T1000 (cell line): ENCODE measurements at regions not wholly inside any gene's neighbourhood (a gene's known extent, or its start where the extent isn't known, plus 50 kb on each side); places are given as distances from the start of the nearest gene placed in this dataset.

Experiments used
- DNase-seq: peaks from one replicate; lab custom pipeline; 2025; ENCODE audit warnings: mixed read lengths; lab: John Stamatoyannopoulos, UW

DNA sequence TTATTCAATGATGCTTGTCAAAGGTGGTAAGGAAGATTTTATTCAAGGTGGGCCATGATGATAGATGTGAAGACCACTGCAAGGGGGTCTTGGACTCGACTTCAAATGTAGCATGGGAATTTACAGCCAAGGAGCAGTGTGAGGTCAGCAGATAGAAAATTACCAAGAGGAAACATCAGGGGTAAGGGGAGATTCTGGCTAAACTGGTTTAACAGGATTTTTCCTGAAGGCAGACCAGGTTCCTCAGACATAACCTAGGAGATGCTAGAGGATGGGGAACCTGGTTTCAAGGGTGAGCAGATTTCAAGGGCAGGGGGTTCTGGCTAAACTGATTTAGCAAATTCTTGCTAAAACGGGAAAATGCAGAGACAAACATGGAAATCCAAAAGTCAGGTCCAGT is 464.9 kb downstream of the TAFA4 start:
- DNase-seq = no peak

DNA sequence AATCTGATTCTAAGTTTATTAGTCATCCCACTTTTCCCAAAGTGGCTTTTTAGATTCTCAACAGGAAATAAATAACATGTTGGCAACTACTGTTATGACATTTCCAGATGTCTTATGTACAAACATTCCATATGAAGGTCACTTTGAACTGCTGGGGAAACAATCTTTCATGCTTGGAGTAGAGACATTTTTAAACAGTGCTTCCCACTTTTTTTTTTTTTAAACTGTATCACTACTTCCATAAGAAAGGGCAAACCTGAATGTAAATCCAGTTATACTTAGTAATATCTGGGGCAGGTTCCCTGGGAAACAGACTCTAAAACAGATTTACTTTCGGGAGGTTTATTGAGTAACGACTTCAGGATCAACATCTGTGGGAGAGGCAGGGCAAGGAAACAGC is 473.8 kb downstream of the TAFA4 start:
- DNase-seq = no peak

DNA sequence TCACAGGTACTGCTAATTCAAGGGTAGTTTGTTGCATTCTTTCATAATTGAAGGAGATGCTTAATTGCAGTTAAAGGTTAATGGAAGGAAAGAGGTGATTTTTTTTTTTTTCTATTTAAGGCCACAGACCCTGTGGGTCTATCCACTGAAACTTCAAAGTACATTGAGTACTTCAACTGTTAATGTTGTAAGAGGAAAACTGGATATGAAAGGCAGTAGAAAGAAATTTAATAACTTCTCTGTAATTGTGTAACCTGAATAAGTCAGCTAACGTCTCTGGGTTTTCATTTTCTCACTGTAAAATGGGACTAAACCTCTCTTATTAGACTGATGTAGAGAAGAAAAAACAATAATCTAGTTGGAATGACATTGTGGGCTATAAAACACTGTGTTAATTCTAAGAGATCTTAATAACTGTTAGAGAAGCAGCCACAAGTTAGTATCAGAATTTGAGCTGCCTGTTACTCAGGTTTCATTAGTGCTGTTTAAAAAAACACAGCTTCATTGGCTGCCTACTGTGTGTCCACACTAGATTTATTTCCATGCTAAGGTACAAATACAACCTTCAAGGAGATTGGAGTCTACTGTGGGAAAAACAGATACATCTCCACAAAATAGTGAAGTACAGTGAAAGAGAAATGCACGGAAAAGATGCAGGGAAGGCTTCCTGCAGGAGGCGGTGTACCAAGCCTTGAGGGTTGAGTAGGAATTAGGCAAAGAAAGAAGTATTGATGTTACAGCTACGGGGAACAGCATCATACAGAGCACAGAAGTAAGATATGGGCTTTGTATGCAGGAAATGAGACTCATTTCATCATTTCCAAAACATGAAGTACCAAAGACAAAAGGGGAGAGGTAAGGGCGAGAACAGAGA is 483.6 kb downstream of the TAFA4 start:
- no peak for DNase-seq

DNA sequence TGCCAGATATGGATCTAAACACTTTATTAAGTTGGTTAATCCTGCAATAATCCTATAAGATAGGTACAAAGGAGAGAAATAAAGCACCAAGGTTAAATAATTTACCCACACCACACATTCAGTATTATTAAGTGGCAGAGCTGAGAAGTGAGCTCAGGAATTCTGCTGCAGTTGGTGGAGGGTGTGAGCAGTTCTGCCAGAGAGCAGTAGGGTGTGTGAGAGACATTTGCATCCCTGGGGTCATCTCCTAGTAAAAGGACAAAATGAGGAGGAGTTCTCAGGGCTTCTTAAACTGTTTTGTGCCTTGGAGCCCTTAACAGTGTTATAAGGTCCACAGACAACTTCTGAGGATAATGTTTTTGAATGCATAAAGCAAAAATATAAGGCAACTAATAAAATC is 484.5 kb downstream of the TAFA4 start:
- no peak for DNase-seq

DNA sequence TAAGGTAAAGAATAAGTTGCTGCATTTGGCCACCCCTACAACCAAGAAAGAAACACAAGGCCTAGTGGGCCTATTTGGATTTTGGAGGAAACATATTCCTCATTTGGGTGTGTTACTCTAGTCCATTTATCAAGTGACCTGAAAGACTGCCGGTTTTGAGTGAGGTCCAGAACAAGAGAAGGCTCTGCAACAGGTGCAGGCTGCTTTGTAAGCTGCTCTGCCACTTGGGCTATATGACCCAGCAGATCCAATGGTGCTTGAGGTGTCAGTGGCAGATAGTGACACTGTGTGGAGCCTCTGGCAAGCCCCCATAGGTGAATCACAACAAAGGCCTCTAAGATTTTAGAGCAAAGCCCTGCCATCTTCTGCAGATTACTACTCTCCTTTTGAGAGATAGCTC is 491.3 kb downstream of the TAFA4 start:
- no peak for DNase-seq

DNA sequence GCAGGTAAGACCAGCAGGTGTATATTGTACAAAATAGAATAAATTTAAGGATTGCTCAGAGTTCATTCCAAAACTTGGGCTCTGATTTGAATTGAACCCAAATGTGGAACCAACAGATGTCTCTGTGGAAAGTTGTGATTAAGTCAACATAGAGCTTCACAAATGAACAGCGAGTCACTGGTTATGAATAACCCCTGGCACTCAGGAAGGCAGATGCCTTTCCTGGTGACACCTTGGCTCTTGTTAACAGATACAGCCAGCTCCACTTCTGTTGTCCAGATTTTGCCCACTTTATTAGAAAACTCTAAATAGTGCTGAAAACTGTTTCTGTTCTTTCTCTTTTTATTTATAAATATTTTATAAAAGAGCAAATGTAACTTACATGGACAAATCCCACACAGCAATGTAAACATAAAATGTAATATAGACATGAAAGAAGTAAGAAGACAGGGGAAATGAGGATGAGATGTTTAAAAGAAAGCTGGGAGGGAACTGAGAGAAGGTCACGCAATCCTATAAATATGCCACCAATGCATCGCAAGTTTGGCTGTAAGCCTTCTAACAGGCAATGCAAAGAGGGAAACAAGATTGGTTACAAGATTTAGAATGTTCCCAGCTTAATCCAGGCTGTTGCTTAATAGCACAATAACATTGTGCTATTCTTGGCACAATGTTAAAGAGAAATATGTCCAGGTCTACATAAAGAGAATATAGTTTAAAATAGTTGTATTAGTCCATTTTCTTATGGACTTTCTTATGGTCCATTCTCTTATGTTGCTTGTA is 495.5 kb downstream of the TAFA4 start:
- DNase-seq = no peak

DNA sequence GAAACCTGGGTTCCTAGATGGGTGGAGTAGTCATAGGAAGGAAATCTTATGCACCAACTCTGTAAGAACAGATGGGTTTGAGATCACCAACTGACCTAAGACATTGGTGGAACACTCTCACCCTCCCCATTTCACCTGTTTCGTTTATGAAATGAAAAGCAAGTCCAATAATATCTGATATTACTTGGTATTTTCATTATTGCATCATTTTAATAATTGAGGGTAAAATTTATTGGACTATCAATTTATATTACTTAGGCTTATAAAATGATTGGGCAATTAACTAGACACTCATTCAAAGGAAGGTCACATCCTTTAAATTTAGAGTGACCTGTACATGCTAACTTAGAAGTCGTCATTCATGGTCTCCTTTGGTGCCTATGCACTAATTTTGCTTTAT is 503.9 kb downstream of the TAFA4 start:
- no peak for DNase-seq

DNA sequence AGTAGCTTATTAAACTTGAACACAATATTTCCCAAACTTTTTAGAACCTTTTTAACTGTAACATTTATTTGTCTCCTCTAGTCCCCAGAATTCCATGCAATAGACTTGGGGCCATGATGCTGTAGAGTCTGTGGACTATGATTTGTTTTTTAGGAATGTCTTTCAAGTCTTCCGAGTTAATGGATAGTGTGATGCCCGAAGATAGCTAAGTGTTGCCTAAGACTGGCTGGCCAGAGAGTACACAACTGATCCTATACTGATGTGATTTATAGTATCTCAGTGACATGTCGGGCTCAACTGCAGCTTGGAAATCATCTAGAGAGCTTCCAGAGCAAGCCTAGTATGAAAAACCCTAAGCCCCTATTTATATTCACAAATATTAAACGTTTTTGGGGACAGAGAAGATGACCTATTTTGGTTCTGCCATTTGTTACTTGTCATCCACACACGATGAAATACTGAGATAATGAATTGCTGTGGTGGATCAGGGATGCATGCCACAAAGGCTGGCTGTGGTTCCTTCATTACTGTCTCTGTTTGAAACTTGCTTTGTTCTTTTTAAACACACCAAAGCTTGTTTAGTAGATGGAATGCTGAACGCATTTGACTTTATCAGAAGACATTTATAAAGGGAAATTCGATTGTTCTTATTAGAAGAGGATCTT is 507.4 kb downstream of the TAFA4 start:
- no peak for DNase-seq

DNA sequence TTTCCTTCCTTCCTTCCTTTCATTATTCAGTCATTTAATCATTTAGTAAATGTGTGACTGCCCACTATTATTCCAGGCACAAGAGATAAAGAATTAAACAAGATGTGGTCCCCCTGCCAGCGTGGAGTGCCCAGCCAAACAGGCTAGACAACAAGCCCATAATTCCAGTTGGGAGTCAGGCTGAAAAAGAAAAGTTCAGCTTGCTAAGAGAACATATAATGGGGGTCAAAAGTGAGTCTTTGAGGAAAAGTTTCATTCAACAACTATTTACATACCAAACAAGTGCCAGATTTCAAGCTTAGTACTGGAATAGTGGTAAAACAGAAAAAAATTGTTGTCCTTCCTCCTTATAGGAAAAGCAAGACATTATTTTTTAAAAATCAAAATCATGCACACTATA is 523.7 kb downstream of the TAFA4 start:
- no peak for DNase-seq

DNA sequence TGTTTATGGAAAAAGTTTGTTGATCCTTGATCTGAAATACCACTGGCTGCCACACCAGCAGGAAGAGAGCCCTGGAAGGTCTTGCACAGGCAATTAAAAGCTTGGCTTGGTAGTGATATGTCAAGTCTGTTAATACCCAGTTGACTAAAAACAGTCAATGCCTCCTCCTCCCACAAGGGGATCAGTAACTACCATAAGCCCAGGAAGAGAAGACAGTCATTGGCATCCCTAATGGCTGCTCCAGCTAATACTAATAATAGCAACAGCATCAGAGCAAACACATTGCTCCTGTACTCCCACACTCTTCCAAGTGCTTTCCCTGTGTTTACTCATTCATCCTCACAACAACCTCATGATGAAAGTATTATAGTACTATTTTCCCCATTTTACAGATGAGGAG is 528.6 kb downstream of the TAFA4 start:
- DNase-seq = no peak

DNA sequence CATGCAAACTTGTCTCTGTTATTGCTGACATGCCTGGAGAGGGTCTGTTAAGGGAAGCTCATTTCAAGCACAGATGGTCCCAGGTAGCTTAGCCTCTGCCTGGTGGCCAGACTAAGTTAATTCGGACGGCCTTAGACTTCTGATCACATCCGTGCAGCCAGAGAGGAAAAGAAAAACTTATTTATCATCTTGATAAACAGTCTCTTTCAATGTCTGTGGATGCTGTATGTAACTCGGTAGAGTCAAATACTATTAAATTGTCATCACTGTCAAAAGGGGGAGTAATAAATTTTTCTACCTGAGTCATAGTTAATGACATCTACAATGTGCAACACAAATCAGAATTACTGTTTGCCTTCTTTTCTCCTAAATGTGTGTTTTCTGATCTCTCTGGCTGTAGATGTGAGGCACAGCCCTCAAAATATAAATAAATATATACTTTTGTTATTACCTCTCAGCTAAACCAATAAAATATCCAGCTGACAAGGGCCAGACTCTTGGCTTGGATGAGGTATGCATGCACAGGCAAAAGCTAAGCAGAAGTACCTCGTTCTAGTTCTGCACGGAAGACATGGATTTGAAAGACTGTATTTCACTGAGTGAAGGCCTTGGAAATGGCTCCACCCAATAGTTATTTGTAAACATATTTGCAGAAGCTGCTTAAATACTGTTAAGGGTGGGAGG is 530.0 kb downstream of the TAFA4 start:
- DNase-seq = no peak

DNA sequence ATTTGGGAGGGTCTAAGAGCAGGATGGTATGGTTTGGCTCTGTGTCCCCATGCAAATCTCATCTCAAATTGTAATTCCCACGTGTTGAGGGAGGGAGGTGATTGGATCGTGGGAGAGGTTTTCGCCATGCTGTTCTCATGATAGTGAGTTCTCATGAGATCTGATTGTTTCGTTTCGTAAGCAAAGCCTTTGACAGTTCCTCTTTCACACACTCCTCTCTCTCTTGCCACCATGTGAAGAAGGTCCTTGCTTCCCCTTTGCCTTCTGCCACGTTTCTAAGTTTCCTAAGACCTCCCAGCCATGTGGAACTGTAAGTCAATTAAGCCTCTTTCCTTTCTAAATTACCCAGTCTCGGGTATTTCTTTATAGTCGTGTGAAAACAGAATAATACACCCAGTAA is 553.7 kb downstream of the TAFA4 start:
- DNase-seq = no peak

DNA sequence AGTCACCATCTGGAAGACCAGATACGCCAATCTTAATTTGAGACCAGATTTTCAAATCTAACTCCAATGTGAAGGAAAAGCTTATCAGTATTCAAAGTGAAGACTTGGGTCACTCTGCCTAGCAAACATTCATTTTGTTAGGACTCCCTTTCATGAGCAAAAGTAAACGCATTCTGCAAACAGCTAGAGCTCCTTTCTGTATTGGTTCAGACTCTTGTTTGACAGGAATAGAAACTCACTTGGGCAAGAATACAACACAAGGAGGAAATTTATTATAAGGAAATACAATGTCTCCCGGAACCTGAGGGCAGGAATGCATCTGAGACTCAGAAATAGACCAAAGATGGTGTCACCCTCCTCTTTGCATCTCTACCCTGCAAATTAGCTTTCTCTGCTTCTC is 558.6 kb downstream of the TAFA4 start:
- no peak for DNase-seq

DNA sequence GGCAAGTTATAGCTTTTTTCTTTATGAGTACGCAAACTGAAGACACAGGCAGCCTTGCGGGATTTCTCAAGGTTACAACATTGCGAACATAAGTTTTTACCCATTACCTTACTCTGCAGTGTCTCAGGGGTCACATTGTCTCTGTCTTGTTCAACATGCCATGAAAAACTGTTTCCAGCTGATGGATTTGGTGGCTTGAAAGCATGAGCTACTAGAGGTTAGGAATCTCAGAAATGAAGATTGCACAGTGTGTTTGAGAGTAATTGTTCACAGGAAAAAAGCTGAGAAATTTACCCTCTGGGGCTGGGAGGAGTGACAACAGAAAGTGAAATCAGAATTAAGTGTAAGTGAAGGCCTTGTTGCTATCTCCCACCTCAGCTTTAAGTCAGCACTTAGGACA is 568.6 kb downstream of the TAFA4 start:
- no peak for DNase-seq

DNA sequence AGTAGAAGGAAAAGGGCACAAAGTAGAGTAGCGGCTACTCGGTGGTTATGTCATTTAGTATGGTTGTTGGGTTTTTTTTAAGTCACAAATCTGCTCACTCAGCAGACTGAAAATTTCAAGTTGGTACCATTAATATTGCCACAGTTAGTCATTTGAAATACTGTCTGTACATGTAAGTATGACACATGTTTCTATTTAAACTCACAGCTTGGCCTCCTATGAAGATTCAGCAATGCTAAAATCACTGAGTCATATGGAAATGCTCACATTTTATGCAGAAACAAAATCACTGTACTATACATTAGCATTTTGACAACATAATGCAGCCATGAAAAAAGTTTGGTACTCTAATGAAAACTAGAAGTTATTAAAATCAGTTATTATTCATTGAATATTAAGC is 571.9 kb downstream of the TAFA4 start:
- DNase-seq = no peak

DNA sequence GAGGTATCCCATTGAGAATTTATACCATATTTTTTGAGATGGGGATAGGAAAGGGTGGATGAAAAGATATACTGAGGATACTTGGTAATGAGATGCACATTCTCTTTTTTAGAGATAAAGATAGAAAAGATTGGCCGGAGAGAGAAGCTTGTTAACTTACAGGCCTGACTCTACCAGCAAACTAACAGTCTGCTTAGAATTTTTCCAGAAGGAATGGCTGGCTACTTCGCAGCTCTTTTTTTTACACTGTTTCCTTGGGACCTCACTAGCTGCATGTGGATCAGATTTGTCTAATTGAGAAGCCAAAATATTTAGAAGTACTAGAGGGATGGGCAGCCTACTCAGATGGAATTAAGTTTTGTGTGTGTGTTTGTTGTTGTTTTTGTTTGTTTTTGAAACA is 586.6 kb downstream of the TAFA4 start:
- no peak for DNase-seq

DNA sequence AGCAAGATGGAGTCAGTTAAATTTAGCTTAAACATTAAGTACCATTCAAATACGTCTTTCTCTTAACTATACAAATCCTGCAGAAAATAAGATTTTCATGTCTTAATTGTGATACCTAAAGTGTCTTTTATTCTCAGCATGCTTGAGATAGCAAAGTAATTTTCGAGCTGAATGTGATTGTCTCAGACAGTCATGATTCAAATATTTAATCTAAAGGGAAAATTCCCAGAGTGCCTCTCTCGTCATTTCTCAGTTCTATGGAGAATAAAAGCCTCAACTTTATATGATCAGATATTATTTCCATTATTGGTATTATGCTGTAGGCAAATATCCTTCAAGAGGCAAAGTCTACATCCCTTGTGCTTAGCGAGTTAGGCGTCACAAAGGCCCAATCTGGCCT is 589.9 kb downstream of the TAFA4 start:
- no peak for DNase-seq

DNA sequence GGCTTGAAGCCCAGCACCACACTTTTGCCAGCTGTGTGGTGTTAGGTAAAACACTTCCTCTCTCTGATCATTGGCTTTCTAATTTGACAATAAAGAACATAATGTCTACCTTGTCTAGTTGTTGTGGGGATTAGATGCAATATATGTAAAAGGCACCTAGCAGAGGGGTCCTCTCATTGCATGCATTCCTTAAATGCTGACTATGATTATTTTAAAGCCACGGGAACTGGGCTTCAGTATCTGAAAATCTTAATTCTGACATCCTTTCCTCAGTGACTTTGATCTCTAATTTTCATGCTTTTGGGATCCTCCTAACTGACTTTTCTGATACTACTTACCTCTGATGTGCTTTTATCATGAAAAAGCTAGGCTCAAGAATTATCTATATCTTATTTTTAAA is 596.3 kb downstream of the TAFA4 start:
- DNase-seq = no peak

DNA sequence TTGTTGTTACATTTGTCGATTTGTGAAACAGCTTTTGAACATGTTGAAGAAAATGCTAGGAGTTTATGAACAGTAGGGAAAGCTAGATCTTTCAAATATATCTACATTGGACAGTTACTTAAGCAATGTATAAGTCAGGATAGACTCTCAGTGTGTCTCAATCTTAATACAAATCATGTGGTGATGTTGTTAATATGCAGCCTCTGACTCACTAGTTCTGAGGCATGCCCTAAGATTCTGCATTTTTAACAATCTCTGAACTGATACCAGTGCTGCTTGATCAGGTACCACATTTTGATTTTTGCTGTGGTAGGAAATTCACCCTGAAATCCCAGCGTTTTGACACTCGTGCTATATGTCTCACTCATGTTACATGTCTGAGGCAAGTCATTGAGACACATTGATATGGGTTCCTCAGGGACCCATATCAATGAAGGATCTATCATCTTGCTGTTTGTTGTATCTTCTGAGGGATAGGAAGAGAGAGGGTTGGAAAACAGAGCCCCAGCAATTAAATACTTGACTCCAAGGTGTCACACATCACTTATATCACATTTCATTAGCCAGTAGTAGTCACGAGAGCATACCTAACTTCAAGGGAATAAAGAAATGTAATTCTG is 597.9 kb downstream of the TAFA4 start:
- no peak for DNase-seq

DNA sequence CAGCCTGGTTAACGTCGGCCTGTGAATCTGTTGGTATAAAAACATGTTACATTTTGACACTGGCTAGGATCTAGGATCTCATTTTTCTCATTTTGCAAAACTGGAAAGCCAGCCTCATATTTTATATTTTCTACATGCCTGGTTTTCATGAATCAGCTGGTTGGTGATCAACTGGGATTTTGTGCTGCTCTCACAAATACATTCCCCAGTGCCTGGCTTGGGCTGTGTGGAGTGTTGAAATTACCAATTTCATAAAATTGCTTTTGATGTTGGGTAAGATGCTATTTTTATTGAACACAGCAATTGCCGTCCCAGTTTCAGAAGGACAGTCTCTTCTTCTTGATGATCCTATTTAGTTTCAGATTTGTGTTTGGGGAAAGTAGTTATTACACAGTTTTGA is 604.3 kb downstream of the TAFA4 start:
- no peak for DNase-seq

DNA sequence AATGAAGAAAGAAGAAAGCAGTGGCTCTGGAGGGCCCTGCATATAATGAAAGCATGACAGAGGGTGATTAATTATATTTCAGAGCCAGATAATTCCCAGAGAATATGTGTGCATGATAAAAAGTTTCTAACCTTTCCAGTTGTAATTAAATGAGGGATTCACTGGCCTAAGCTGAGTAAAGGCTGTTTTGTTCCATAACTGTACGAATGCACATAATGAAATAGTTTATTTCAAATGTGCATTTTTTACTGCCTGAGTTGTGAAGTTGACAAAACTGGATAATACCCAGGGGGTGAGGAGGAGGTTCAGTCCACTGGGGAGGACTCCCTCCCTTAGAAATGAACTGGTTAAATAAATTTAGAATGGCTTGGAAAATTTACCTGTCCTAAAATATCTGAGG is 616.4 kb downstream of the TAFA4 start:
- no peak for DNase-seq

DNA sequence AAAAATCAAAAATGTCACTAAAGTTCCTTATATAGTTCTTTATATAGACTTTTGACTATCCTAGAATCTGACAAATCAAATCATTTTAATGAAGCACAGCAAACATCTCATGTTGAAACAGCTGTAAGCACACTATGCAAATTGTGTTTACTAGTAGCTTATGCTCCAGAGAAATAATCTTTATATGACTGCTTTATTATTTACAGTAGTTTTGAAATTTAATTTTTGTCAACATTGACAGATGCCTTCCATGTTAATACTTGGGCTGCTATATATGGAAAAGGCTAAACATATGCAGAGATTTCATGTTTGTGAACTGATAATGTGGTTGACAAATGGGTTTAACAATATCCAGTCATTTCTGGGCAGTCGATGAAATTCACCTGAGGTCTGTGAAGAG is 616.8 kb downstream of the TAFA4 start:
- no peak for DNase-seq
